Small intestine (tissue), 7 donors: ENCODE measurements at regions not wholly inside any gene's neighbourhood (a gene's known extent, or its start where the extent isn't known, plus 50 kb on each side); places are given as distances from the start of the nearest gene placed in this dataset.
A peak's percentile ranks its signal among the peaks of the same experiment; 100 is the strongest.
"Not testable (repeated sequence)": the region's sequence is repeated elsewhere in the genome, so short reads cannot be mapped to it uniquely, and the experiment has no call there.

ENCODE experiments used
- DNase-seq, 2 donors: peaks; one replicate each; pipeline versions ENCODE4 v3.0.0 to v3.0.0-alpha.2; 2013
- FAIRE-seq: peaks from 2 replicates; lab custom pipeline; 2012; peaks lifted over from hg19 to GRCh38; lab: Jason Lieb, UNC
- H3K27ac ChIP-seq, 3 donors: one replicate each; pipeline ENCODE4 v1.5.1; 2013; ENCODE audit warnings: low read length in 2 of 3, mild to moderate bottlenecking in 2 of 3, control low read depth in 1 of 3, inconsistent platforms in 1 of 3, low read depth in 1 of 3, moderate library complexity in 1 of 3
- H3K27me3 ChIP-seq, 3 donors: one replicate each; pipeline ENCODE4 v1.6.1; 2013; ENCODE audit warnings: low read length in 3 of 3, inconsistent platforms in 1 of 3; ENCODE audit not compliant: control insufficient read depth in 3 of 3, insufficient read depth in 3 of 3
- H3K36me3 ChIP-seq, 3 donors: one replicate each; pipeline ENCODE4 v1.6.1; 2013; ENCODE audit warnings: low read length in 3 of 3, inconsistent platforms in 1 of 3, low read depth in 1 of 3, mild to moderate bottlenecking in 1 of 3, moderate library complexity in 1 of 3; ENCODE audit not compliant: control insufficient read depth in 3 of 3, insufficient read depth in 2 of 3
- H3K4me1 ChIP-seq, 3 donors: one replicate each; pipeline ENCODE4 v1.6.1; 2013; ENCODE audit warnings: low read length in 2 of 3, inconsistent platforms in 1 of 3, low read depth in 1 of 3, mild to moderate bottlenecking in 1 of 3, moderate library complexity in 1 of 3; ENCODE audit not compliant: control insufficient read depth in 3 of 3, insufficient read depth in 2 of 3
- H3K4me3 ChIP-seq, 3 donors: one replicate each; pipeline ENCODE4 v1.5.1; 2013; ENCODE audit warnings: low read length in 3 of 3, control low read depth in 1 of 3, inconsistent platforms in 1 of 3, low read depth in 1 of 3, mild to moderate bottlenecking in 1 of 3, moderate library complexity in 1 of 3
- H3K9me3 ChIP-seq, 2 donors: one replicate each; pipeline ENCODE4 v1.6.1; 2013; ENCODE audit warnings: low read depth in 1 of 2, low read length in 1 of 2; ENCODE audit not compliant: control insufficient read depth in 2 of 2, insufficient read depth in 1 of 2
- WGBS, 3 donors: extraction: QIAGEN DNeasy Blood & Tissue Kit; methylation state at CpG; one replicate each; pipeline ENCODE4 v1.1.7; 2013; 5-methylcytosine and 5-hydroxymethylcytosine counted together
- donor health status: healthy with polysubstance abuse.
- donor health status: control.
- donor health status: control.
- donor health status: Bipolar disorder and iron deficiency.
- donor health status: healthy.

DNA sequence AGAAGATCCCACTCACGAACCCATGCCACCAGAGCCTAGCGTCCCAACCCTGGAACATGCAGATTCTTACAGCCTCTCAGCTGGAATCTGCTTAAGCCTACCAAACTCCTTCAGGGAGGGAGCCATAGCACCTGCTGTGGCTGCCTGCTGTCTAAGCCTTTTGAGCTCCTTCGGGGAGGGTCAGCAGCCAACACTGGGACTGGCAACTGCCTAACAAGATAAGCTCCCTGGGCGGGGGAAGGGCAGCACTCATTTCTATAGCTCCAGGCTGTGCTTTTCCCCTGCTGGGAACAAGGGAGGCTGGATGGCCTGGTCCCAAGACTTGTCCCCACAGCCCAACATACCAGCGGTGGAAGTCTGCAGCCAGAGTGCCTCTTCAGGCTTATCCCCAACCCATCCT lies 199.1 kb upstream of the OR13F1 start:
- DNase-seq (no peak), FAIRE-seq (no peak)
- Histone ChIP-seq H3K4me3 (no peak overlapping the region), H3K27ac (no peak overlapping the region), H3K27me3 (no peaks in the 10 kb centered on the region), H3K36me3 (no peaks in the 10 kb centered on the region), H3K9me3 (peaks cover 0 to 11% of the 10 kb centered on the region in 2 donors), H3K4me1 (no peaks in the 10 kb centered on the region)
- 79 to 85% (median 83%) methylated on average over 5 of the region's 5 CpGs for WGBS, 3 donors

- no peak overlapping the region for H3K4me3 ChIP-seq
- FAIRE-seq (no peak), DNase-seq (no peak)
- no peak overlapping the region for H3K27ac ChIP-seq
- WGBS, 3 donors, result 61 to 81% (median 69%) methylated on average over 5 of the region's 5 CpGs
- no peaks in the 10 kb centered on the region for H3K4me1 ChIP-seq
- H3K27me3 ChIP-seq, result no peaks in the 10 kb centered on the region
- H3K9me3 ChIP-seq, result peaks cover 0 to 2% of the 10 kb centered on the region in 2 donors
- H3K36me3 ChIP-seq, result no peaks in the 10 kb centered on the region
Measured at GRCh38 chr9:104313396-104314110, 190.5 kb upstream of the OR13F1 start.

- DNase-seq, H3K4me3 ChIP-seq, H3K27me3 ChIP-seq, H3K9me3 ChIP-seq, H3K4me1 ChIP-seq, H3K36me3 ChIP-seq, H3K27ac ChIP-seq, FAIRE-seq: not testable (repeated sequence)
- WGBS, 3 donors, result 92 to 95% (median 94%) methylated on average over 35 to 50 of the region's 50 CpGs
Measured at GRCh38 chr9:104316201-104317009, 187.7 kb upstream of the OR13F1 start.

- Histone ChIP-seq H3K27ac (no peak overlapping the region), H3K4me1 (no peaks in the 10 kb centered on the region), H3K27me3 (no peaks in the 10 kb centered on the region), H3K36me3 (no peaks in the 10 kb centered on the region), H3K9me3 (peaks cover 0 to 2% of the 10 kb centered on the region in 2 donors), H3K4me3 (no peak overlapping the region)
- DNase-seq, result no peak
- no peak for FAIRE-seq
- 65 to 75% (median 65%) methylated on average over 2 of the region's 2 CpGs for WGBS, 3 donors
Measured at GRCh38 chr9:104319198-104319597, 184.9 kb upstream of the OR13F1 start.

DNA sequence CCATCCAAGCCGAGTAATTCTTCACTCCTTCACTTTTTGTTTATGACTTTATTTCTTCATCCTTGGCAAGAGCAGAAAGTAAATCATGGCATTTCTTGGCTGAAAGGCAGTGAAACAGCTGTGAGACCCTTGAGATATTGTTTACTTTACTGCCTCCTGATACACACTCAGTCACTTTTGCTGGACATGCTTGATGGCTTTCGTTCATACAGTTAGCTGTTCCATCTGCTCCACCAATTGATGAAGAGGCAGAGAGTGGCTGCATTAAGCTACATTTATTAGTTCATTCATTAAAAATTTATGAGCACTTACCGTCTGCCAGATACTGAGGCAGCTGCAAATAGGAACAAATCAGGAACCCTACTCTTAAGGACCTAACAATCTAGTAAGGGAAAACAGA lies 184.4 kb upstream of the OR13F1 start:
- Histone ChIP-seq H3K36me3 (no peaks in the 10 kb centered on the region), H3K27me3 (no peaks in the 10 kb centered on the region), H3K9me3 (peaks cover 0 to 2% of the 10 kb centered on the region in 2 donors), H3K4me1 (no peaks in the 10 kb centered on the region), H3K27ac (no peak overlapping the region), H3K4me3 (no peak overlapping the region)
- WGBS, 3 donors, result 62 to 78% (median 75%) methylated on average over 3 of the region's 3 CpGs
- DNase-seq (no peak), FAIRE-seq (no peak)

DNA sequence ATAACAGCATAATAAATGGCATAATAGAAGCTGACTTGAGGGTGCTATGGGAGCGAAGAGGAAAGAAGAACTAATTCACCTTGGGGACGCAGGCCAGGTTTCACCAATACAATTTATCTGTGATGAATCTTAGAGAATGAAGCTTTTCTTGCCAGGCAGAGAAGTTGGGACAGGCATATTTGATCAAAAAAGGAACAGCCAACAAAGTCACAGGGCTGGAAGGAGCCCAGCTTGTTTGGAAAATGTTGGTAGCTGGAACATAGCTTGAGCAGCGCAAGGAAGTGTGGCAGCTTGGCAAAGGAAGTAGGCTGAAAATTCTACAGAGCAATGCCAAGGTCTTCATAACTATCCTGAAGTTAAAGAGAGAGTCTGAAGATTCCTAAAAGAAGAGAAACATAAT lies 181.5 kb upstream of the OR13F1 start:
- H3K4me1 ChIP-seq, result no peaks in the 10 kb centered on the region
- H3K36me3 ChIP-seq, result no peaks in the 10 kb centered on the region
- H3K4me3 ChIP-seq, result no peak overlapping the region
- no peak overlapping the region for H3K27ac ChIP-seq
- DNase-seq (no peak), FAIRE-seq (no peak)
- H3K9me3 ChIP-seq, result no peaks in the 10 kb centered on the region
- H3K27me3 ChIP-seq, result no peaks in the 10 kb centered on the region
- WGBS, 3 donors, result 90 to 95% (median 92%) methylated on average over 3 of the region's 3 CpGs

GRCh38 chr9:104323967-104324694 lies 179.9 kb upstream of the OR13F1 start:
- H3K4me1 ChIP-seq, H3K4me3 ChIP-seq, H3K9me3 ChIP-seq, H3K27me3 ChIP-seq, H3K36me3 ChIP-seq, H3K27ac ChIP-seq, DNase-seq: not testable (repeated sequence)
- WGBS, 3 donors, result 59 to 85% (median 64%) methylated on average over 2 of the region's 2 CpGs
- peak; percentile 99 for FAIRE-seq

DNA sequence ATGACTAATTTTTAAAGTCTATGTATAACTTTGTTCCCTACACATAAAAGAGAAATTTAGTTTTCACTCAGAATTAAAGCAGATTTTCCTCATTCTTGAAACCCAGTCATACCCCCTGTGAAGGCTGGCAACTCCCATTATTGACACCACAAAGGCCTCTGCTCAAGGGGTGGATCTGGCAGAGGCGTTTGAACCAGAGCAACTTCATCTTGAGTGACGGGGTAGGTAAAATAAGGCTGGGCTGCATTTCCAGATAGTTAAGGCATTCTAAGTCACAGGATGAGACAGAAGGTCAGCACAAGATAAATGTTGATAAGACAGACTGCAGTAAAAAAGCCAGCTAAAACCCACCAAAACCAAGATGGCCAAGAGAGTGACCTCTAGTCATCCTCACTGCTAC lies 177.2 kb upstream of the OR13F1 start:
- no peaks in the 10 kb centered on the region for H3K4me1 ChIP-seq
- no peak overlapping the region for H3K27ac ChIP-seq
- FAIRE-seq (no peak), DNase-seq (no peak)
- H3K36me3 ChIP-seq, result no peaks in the 10 kb centered on the region
- 77 to 89% (median 78%) methylated on average over 2 of the region's 2 CpGs for WGBS, 3 donors
- H3K27me3 ChIP-seq, result no peaks in the 10 kb centered on the region
- peaks cover 3% of the 10 kb centered on the region in 2 donors for H3K9me3 ChIP-seq
- H3K4me3 ChIP-seq, result no peak overlapping the region
